GM19463 (cell line): ENCODE measurements at regions not wholly inside any gene's neighbourhood (a gene's known extent, or its start where the extent isn't known, plus 50 kb on each side); places are given as distances from the start of the nearest gene placed in this dataset.
"Not testable (repeated sequence)": the region's sequence is repeated elsewhere in the genome, so short reads cannot be mapped to it uniquely, and the experiment has no call there.

ENCODE experiments used
- ATAC-seq: cut with Tn5 transposase; IDR thresholded peaks from one replicate; pipeline ENCODE4 v1.9.1; 2021; ENCODE audit warnings: mild to moderate bottlenecking, moderate library complexity; ENCODE audit not compliant: unreplicated experiment

- ATAC-seq: peak; percentile 76
Measured at GRCh38 chr9:31302620-31303418, 1081.6 kb upstream of the ACO1 start.

- ATAC-seq: no peak
Measured at GRCh38 chr9:31304576-31304975, 1079.9 kb upstream of the ACO1 start.

- ATAC-seq: no peak
Measured at GRCh38 chr9:31314241-31314640, 1070.2 kb upstream of the ACO1 start.

DNA sequence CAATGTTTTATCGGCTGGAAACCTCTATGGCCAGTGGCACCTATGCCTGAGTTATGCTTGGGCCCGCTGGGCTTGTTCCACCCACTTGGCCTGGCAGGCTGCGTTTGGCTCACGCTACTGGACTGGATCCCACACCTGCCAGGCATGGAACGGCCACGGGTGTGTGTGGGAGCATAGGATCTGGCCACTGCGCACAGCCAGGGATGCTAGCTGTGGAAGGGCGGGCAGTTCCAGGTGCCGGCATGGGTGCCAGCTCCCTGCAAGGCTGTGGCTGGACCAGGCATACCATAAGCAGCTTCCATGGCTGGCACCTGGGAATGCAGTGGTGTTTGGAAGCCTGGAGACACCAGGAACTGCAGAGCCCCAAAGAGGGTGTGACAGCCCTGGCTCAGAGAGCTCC is 1063.9 kb upstream of the ACO1 start:
- ATAC-seq: no peak

DNA sequence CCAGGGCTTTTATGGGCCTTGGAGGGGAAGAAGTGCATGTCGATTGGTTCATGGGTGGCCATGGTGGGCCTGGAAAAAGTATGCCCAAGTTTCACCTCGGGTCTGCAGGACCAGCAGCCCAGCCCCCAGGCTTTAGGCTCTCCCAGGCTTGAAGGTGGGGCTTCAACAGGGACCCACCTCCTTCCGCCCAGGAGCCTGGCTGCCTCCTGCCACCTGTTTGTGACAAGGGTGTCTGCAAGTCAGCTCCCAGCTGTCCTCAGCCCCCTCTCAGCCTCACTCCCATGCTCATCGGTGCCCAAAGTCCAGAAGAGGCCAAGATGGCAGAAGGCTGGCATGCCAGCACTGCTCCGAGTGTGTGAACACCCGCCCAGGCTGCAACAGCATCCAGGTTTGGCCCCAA is 1063.2 kb upstream of the ACO1 start:
- ATAC-seq: no peak

DNA sequence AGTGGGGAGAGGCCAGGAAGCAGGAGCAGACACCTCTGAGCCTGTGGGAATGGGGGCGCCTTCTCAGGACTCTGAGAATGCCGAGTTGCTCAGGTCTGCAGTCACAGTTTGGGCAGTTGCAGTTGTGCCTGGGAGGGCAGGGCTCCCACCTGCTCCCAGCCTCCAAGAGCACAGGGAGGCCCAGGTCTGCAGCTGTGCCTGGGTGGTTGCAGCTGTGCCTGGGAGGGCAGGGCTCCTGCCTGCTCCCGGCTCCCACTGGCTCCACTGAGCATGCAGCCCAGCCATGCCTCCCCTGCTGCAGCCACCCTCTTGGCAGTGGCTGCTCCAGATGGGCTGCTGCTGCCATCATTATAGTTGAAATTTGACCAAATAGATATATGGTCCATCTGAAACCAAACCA is 1062.8 kb upstream of the ACO1 start:
- no peak for ATAC-seq

DNA sequence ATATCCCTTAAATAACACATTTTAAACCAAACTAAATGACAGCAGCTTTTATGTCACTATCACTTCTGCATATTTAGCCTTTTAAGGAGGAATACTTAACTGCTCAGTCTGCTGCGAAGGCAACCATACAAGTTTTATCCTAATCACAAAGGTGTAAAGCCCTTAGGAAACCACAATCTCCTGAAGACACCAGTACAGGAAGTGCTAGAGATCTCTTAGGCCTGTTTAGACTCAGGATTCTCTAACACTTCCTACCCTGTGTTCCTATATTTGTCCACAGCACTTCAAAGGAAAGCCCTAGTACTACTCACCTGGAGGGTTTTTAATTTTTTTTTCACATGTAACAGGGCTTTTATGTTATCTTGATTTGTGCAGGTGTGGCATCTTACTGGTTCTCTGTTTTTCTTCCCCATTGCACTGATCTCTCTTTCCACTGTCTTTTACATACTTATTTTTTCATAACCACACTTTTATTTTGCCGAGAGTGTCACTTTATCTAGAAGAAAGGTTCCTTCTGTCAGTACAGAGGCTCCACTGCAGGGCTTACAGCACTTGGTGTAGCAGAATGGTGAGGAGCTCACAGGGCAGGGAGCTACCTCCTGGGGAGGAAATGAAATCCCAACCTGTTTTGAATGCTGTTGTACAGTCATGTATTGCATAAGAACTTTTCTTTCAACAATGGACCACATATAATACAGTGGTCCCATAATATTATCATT is 1060.6 kb upstream of the ACO1 start:
- ATAC-seq: peak; percentile 48

- no peak for ATAC-seq
Measured at GRCh38 chr9:31325778-31326177, 1058.7 kb upstream of the ACO1 start.

DNA sequence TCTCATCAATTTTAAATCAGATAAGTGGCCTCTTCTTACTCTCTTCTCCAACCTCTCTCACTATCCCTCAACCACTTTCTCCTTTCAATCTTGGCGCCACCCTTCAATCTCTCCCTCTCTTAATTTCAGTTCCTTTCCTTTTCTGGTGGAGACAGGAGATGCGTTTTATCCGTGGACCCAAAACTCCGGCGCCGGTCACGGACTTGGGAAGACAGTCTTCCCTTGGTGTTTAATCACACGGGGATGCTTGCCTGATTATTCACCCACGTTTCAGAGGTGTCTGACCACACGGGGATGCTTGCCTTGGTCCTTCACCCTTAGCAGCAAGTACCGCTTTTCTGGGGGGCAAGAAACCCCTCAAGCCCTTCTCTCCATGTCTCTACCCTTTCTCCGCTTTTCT is 1057.6 kb upstream of the ACO1 start:
- not testable (repeated sequence) for ATAC-seq

DNA sequence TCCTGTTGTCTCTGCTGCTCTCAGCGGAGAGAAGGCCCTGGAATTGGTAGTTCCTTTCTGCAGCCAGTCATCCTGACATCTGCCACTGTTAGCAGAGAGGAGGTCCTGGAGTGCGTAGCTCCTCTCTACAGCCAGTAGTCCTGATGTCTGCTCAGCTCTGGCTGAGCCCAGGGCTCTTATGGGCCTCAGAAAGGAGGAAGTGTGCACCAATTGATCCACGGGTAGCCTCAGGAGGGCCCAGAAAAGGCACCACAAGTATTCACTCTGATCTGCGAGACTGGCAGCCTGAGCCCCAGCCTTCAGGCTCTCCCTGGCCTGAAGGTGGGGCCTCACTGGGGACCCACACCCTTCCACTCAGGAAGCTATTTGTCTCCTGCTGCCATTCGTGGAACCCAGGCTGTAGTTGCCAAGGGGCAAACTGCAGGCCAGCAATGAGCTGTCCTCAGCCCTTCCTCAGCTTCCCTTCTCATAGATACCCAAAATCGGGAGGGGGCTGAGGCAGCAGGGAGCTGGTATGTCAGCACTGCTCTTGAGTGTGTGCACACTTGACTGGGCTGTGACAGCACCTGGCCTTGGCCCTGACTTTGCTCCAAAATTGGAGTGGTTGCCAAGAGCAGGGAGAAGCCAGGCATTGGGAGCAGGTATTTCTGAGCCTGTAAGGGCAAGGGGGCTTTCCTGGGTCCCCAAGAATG is 1049.5 kb upstream of the ACO1 start:
- ATAC-seq: no peak

- no peak for ATAC-seq
Measured at GRCh38 chr9:31335529-31336234, 1048.8 kb upstream of the ACO1 start.

GRCh38 chr9:31336386-31336785 is 1048.1 kb upstream of the ACO1 start:
- no peak for ATAC-seq

GRCh38 chr9:31336841-31337240 is 1047.6 kb upstream of the ACO1 start:
- ATAC-seq: no peak

DNA sequence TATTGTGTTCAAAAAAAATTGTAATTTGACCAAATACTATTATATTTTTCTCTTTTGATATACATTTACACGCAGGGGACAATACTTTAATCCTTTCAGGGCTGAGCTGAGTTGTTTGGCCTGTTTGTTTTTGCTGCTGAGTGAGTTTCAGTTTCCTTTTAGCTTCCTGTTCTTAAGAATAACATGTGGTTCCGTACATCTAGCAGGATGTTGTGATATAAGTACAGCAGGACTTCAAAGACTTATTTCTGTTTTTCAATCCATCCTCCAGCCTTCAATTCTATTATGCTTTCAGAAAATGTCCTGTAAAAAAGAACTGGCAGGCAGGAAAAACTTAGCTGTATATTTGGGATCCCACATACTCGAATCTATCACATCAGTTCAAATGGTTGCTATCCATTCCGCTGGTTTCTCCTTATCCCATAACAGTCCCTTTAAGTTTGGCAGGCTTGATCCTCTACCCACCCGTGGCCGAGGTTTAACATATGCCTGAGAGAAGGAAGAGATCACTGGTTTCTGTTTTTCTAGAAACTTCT is 1037.3 kb upstream of the ACO1 start:
- ATAC-seq: peak; percentile 96

DNA sequence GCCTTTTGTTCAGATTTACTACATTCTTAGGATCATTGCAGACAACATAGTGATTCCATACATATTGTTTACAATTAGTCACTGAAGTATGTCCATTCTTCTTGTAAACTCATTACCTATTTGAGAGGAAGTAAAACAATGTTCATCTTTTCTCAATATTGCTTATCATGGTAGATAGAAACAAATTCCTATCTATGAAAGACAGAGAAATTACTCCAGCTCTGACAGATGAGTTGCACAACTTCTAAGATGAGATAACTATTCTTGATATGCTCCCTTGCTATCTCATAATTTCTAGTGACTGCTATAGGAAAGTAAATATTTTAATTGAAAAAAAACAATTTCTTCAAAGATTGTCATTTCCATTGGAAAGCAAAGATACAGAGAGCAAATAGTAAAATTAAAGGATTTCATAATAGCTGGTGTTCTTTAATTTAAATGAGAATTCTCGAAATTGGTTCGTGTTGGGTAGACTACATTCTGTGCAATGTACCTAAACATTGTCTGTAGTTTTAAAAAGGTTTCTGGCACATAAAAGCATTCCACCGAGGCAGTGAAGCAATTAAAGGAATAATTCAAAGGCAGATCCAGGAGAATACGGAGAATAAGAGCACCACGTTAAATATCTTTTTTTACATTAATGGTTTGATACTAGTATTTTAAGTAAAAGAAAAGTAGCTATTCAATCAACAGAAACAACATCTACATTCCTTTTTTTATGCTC is 1029.1 kb upstream of the ACO1 start:
- no peak for ATAC-seq

DNA sequence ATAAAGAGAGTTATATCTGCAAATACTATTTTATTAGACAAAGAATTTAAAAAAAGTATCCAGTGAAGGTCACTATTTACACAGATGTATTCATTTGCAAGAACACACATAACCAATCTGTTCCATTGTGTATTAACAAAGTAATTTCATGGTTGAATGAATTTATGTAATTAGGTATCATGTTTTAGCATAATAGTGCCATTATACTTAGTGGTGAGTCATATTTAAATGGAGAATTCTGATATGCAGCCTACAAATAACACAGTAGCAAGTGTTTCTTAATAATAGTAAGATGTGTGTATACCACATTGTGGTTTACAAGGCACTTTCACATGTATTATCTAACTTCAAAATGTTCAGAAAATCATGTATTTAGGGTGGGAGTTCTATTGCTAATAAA is 1028.5 kb upstream of the ACO1 start:
- ATAC-seq: no peak

GRCh38 chr9:31359071-31359470 is 1025.4 kb upstream of the ACO1 start:
- ATAC-seq: no peak

DNA sequence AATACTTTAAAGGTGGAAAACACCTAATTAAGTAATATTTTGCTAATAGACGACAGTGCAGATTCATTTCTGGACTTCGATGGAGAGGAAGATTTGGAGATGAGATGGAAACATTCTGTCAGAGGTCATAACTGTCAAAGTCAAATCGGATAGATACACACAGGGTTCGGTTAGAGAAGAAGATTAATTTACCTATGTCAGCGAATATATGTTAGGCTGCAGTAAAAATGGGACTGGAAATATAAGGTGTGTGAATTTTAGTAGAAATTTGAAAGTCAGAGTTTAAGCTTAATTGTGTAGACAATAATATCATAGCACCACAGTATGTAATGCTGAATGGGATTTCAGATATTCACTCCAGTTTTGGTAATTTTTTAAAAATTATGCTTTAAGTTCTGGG is 1020.3 kb upstream of the ACO1 start:
- no peak for ATAC-seq

DNA sequence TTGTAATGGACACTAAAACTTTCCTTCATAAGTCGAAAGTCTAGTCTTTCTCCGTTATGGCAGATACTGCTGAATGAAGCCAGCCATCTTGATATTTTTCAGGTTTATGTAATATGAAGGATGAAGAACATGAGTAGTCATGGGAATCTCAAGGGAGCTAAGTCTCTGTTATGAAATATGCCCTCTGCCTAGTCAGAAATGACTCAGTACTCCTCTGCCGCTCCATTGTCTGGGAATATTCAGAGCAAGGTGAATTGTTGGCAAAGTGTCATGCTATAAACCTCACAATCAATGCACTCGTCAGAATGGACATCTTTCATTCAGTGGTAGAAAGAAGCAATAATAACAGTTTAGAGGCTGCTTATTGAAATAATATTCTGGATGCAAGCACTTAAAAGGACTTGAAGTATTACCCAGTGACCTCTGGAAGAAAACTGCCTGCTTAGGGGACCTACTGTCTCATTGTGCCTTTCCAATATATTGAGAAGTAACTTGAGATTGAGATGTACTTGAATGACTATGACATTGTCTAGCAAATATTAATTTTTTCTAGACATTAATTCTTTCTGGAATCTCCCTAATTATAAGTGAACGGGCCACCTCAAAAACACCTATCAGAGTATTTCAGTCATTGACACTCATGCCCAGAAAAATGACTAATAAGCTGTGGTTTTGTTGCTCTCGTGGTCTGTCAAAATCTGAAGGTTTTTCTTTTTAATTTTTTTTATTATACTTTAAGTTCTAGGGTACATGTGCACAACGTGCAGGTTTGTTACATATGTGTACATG is 1011.5 kb upstream of the ACO1 start:
- ATAC-seq: peak; percentile 47

GRCh38 chr9:31377358-31377757 is 1007.1 kb upstream of the ACO1 start:
- no peak for ATAC-seq
